ENCODE measurements at regions not wholly inside any gene's neighbourhood (a gene's known extent, or its start where the extent isn't known, plus 50 kb on each side); places are given as distances from the start of the nearest gene placed in this dataset.

DNA sequence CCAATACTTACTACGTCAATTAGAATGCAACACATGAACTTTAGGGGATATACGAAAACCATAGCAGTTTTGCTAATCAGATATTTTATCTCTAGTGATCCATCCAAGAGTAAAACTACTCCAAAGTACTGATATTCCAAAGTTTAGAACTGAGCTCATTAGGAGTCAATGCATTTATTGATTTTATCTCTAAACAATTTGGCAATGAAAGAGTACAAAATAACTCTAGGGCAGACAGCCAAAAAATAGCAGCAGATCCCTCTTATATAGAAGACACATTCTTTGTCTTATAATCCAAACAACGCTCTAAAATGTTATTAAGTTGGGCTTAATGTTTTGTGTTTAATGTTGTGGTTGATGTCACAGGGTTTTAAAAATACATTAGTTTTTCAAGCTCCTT, 923.9 kb upstream of the MAN1A1 start:
- TF ChIP-seq TAF1 (IDR thresholded peaks at IDR 0.05; ENCODE audit: borderline replicate concordance, low read depth, low read length) (no peak), POLR2A (IDR thresholded peaks at IDR 0.05; ENCODE audit: low read depth, low read length) (no peak), POLR2AphosphoS5 (IDR thresholded peaks at IDR 0.05; ENCODE audit: low read depth, low read length) (no peak)
